Panc1 (cell line): ENCODE measurements at regions not wholly inside any gene's neighbourhood (a gene's known extent, or its start where the extent isn't known, plus 50 kb on each side); places are given as distances from the start of the nearest gene placed in this dataset.

Experiments
- ATAC-seq: fragments of 200-7000 bp; cut with Tn5 transposase; 2 replicates; pipeline ENCODE4 v1.9.1; 2020; ENCODE audit warnings: mild to moderate bottlenecking, moderate library complexity
- BruUV-seq: library from RNA; stranded (reverse); fragments of 400-500 nt; replicated peaks from 2 replicates; lab custom pipeline; 2021; lab: Mats Ljungman, UMichigan
- CTCF ChIA-PET: fragments of 300-600 bp; sonication (Branson Sonifier 250); formaldehyde crosslinking; loops from one replicate; lab custom pipeline; 2022; ENCODE audit warnings: antibody characterized with exemption; lab: Charles Lee
- POLR2A ChIA-PET: fragments of 300-600 bp; sonication (Branson Sonifier 250); formaldehyde crosslinking; loops from one replicate; lab custom pipeline; 2022; ENCODE audit warnings: antibody characterized with exemption; lab: Charles Lee
- DNase-seq: peaks from one replicate; pipeline ENCODE4 v3.0.0-alpha.2; 2010; ENCODE audit warnings: low read depth, low spot score
- H3K27ac ChIP-seq: 2 replicates; pipeline ENCODE4 v1.5.1; 2011; ENCODE audit warnings: mild to moderate bottlenecking, low read length, inconsistent platforms
- H3K27me3 ChIP-seq: fragments of 200-500 bp; sonication (Bioruptor generic); 2 replicates; pipeline ENCODE4 v1.6.0; 2014; ENCODE audit warnings: low read length, inconsistent platforms; ENCODE audit not compliant: control insufficient read depth, insufficient read depth
- H3K36me3 ChIP-seq: fragments of 200-500 bp; sonication (Bioruptor generic); 2 replicates; pipeline ENCODE4 v1.5.1; 2014; ENCODE audit warnings: inconsistent platforms, mild to moderate bottlenecking, low read length, moderate library complexity; ENCODE audit not compliant: control insufficient read depth, insufficient read depth
- H3K4me1 ChIP-seq: 2 replicates; pipeline ENCODE4 v1.5.1; 2011; ENCODE audit warnings: inconsistent platforms, mild to moderate bottlenecking, low read length, moderate library complexity; ENCODE audit not compliant: control insufficient read depth, insufficient read depth
- H3K4me3 ChIP-seq, 2 experiments: 2 replicates each; pipeline ENCODE4 v1.5.1; 2011 to 2012; ENCODE audit warnings: low read depth in 2 of 2, low read length in 2 of 2, mild to moderate bottlenecking in 2 of 2, inconsistent platforms in 1 of 2, moderate library complexity in 1 of 2
- H3K9me3 ChIP-seq: fragments of 200-500 bp; sonication (Bioruptor generic); 2 replicates; pipeline ENCODE4 v1.5.1; 2014; ENCODE audit warnings: low read depth, mild to moderate bottlenecking, inconsistent platforms, low read length, moderate library complexity; ENCODE audit not compliant: control insufficient read depth, insufficient read depth
- POLR2AphosphoS5 ChIP-seq: IDR thresholded peaks from 2 replicates; pipeline ENCODE4 v1.6.1; 2012; ENCODE audit warnings: mild to moderate bottlenecking, low read depth, low read length, moderate library complexity
- SIN3A ChIP-seq: IDR thresholded peaks from 2 replicates; pipeline ENCODE4 v1.6.1; 2012; ENCODE audit warnings: low read depth, mild to moderate bottlenecking, low read length, moderate library complexity, borderline replicate concordance; ENCODE audit not compliant: insufficient read depth
- TCF7L2 ChIP-seq: IDR thresholded peaks from 2 replicates; pipeline ENCODE4 v1.6.1; 2011; ENCODE audit warnings: mild to moderate bottlenecking, low read depth, low read length, inconsistent platforms
- in situ Hi-C: cut with HindIII; loops from 2 replicates; pipeline ENCODE4 v1.10.0; 2016; ENCODE audit warnings: low sequenced_read_pairs, low pct_unique_long_range_greater_than_20kb
- intact Hi-C: fragments of 100-400 bp; cut with micrococcal nuclease; formaldehyde crosslinking; loops from one replicate; pipeline ENCODE4 v1.10.0; 2022; ENCODE audit not compliant: unreplicated experiment
- TF ChIP-seq, protein P1 (sequence below): fragments of 450-650 bp; IDR thresholded peaks from 2 replicates; pipeline ENCODE4 v1.5.1; 2017; ENCODE audit warnings: mild to moderate bottlenecking
- TF ChIP-seq, protein P2 (sequence below), 2 experiments: IDR thresholded peaks; 2 replicates each; pipeline ENCODE4 v1.6.1; 2011 to 2012; ENCODE audit warnings: low read depth in 2 of 2, control low read depth in 1 of 2, low read length in 1 of 2, mild to moderate bottlenecking in 1 of 2, moderate library complexity in 1 of 2; ENCODE audit not compliant: insufficient read depth in 1 of 2

DNA sequence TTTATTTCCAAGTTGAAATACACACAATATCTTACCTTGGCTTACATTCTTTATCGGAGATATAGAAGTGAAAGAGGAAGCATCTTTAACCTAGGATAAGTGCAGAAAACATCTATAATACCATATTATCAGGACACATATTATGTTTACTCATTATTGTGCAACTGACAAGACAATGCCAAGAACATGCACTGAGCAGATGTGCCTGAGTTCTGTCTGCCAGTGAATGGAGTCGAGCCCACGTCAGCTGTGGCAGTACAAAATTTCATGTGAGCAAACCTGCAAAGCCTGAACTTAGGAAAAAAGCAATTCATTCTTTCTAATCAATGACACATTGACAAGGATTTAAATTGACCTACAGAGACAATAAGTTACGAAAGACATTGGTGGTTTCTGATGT is 154.4 kb downstream of the AXIN2 start:
- TF ChIP-seq, protein P1, sequence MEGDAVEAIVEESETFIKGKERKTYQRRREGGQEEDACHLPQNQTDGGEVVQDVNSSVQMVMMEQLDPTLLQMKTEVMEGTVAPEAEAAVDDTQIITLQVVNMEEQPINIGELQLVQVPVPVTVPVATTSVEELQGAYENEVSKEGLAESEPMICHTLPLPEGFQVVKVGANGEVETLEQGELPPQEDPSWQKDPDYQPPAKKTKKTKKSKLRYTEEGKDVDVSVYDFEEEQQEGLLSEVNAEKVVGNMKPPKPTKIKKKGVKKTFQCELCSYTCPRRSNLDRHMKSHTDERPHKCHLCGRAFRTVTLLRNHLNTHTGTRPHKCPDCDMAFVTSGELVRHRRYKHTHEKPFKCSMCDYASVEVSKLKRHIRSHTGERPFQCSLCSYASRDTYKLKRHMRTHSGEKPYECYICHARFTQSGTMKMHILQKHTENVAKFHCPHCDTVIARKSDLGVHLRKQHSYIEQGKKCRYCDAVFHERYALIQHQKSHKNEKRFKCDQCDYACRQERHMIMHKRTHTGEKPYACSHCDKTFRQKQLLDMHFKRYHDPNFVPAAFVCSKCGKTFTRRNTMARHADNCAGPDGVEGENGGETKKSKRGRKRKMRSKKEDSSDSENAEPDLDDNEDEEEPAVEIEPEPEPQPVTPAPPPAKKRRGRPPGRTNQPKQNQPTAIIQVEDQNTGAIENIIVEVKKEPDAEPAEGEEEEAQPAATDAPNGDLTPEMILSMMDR = no peak
- TF ChIP-seq POLR2AphosphoS5 (no peak), TCF7L2 (no peak), SIN3A (no peak)
- TF ChIP-seq, protein P2, sequence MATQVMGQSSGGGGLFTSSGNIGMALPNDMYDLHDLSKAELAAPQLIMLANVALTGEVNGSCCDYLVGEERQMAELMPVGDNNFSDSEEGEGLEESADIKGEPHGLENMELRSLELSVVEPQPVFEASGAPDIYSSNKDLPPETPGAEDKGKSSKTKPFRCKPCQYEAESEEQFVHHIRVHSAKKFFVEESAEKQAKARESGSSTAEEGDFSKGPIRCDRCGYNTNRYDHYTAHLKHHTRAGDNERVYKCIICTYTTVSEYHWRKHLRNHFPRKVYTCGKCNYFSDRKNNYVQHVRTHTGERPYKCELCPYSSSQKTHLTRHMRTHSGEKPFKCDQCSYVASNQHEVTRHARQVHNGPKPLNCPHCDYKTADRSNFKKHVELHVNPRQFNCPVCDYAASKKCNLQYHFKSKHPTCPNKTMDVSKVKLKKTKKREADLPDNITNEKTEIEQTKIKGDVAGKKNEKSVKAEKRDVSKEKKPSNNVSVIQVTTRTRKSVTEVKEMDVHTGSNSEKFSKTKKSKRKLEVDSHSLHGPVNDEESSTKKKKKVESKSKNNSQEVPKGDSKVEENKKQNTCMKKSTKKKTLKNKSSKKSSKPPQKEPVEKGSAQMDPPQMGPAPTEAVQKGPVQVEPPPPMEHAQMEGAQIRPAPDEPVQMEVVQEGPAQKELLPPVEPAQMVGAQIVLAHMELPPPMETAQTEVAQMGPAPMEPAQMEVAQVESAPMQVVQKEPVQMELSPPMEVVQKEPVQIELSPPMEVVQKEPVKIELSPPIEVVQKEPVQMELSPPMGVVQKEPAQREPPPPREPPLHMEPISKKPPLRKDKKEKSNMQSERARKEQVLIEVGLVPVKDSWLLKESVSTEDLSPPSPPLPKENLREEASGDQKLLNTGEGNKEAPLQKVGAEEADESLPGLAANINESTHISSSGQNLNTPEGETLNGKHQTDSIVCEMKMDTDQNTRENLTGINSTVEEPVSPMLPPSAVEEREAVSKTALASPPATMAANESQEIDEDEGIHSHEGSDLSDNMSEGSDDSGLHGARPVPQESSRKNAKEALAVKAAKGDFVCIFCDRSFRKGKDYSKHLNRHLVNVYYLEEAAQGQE (IDR thresholded peaks at IDR 0.05; ENCODE audit: insufficient read depth in 1 of 2, low read depth in 2 of 2, low read length in 1 of 2) = no peak
- no TSS peak for BruUV-seq
- no peaks in the 10 kb centered on the region for H3K36me3 ChIP-seq
- intact Hi-C loops = no loop called here
- in situ Hi-C loops = no loop called here
- H3K4me3 ChIP-seq = no peak overlapping the region
- no peak overlapping the region for H3K27ac ChIP-seq
- H3K9me3 ChIP-seq = no peaks in the 10 kb centered on the region
- POLR2A ChIA-PET = no interaction called here
- no peak for DNase-seq
- no peak for ATAC-seq
- no peaks in the 10 kb centered on the region for H3K4me1 ChIP-seq
- CTCF ChIA-PET = no interaction called here
- no peaks in the 10 kb centered on the region for H3K27me3 ChIP-seq

DNA sequence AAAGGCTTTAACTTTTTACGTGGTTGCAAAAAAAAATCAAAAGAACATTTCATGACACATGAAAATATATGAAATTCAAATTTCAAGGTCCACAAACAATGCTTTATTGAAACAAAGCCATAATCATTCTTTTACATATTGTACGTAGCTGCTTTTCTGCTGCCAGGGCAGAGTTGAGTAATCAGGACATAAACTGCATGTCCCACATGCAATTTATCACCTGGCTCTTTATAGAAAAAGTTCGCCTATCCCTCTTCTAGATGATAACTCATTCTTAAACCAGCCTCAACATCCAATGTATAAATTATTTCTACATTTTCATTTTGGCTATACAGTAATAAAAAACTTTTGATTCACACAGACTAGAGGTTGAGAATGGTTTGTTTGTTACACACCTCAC is 154.9 kb downstream of the AXIN2 start:
- ChIA-PET CTCF (interaction anchor here (0.6 kb wide), 1 partner anchor 505 kb away, joined by 3 read pairs; no protein-coding TSS in a partner anchor), POLR2A (no interaction called here)
- BruUV-seq = no TSS peak
- no peaks in the 10 kb centered on the region for H3K9me3 ChIP-seq
- H3K4me3 ChIP-seq = no peak overlapping the region
- H3K27ac ChIP-seq = no peak overlapping the region
- ATAC-seq (no peak), DNase-seq (no peak)
- no peaks in the 10 kb centered on the region for H3K27me3 ChIP-seq
- no peak for TF ChIP-seq TCF7L2
- TF ChIP-seq, protein P1 = no peak
- TF ChIP-seq SIN3A = no peak
- TF ChIP-seq, protein P2 (IDR thresholded peaks at IDR 0.05; ENCODE audit: insufficient read depth in 1 of 2, low read depth in 2 of 2, low read length in 1 of 2) = no peak
- no peak for TF ChIP-seq POLR2AphosphoS5
- in situ Hi-C loops (no loop called here), intact Hi-C loops (no loop called here)
- no peaks in the 10 kb centered on the region for H3K4me1 ChIP-seq
- no peaks in the 10 kb centered on the region for H3K36me3 ChIP-seq
